ENCODE measurements at regions not wholly inside any gene's neighbourhood (a gene's known extent, or its start where the extent isn't known, plus 50 kb on each side); places are given as distances from the start of the nearest gene placed in this dataset.

- TF ChIP-seq EP300 (IDR thresholded peaks at IDR 0.05): no peak
- TF ChIP-seq POLR2A (IDR thresholded peaks at IDR 0.05): no peak
- TF ChIP-seq CTCF (IDR thresholded peaks at IDR 0.05): no peak
Observed at GRCh38 chr9:89911721-89912604, 307.2 kb downstream of the GADD45G start.

Measured in gastroesophageal sphincter (tissue), 3 donors.